ENCODE measurements at regions not wholly inside any gene's neighbourhood (a gene's known extent, or its start where the extent isn't known, plus 50 kb on each side); places are given as distances from the start of the nearest gene placed in this dataset.

DNA sequence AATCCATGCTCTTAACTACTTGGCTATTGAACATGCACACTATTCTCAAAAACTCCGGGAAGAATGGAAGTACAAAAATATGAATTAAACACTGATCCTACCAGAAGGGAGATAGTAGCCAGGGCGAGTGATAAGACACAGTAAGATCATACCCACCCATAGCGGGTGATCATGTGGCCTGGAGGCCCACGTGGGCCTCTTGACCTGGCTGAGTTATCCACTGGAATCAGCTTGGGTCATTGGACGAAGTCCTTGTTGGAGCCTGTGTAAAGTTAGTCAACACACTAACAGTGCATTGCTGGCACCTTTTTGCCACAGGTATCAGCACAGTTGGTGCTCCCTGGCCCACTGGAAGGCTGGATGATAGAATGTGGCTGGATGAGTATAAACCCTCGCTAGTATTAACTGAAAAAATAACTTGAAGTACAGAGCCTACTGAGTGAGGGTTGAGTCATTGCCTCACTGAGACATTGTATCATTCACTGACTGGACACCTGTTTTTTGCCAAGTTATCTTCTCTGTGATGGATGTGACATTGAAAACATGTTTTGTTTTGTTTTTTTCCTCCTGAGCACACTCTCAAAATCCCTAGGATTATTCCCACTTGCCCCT is 149.2 kb upstream of the FUT8 start:
- H3K27ac Mint-ChIP-seq = no peak overlapping the region
- no peak for ATAC-seq

DNA sequence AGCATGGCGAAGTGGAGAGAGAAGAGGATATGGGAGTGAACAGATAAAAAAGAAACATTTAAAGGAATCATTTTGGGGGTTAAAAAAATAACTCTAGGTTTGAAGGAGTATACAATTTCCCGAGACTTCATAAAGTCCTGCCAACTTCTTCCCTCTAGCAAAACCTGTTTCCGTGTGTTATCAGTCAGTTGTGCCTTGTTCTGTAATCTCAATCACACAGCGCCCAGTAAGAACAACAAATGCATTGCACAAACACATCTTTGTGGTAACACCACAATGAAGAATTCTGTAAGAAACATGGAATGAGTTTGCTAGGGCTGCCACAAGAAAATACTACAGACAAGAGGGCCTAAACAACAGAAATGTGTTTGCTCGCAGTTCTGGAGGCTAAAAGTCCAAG is 144.7 kb upstream of the FUT8 start:
- H3K36me3 Mint-ChIP-seq = no peaks in the 10 kb centered on the region
- ATAC-seq (no peak), DNase-seq (ENCODE audit: low spot score in 2 of 2) (no peak)
- H3K27ac Mint-ChIP-seq = no peak overlapping the region
- no peak overlapping the region for H3K4me3 Mint-ChIP-seq
- H3K9me3 Mint-ChIP-seq = no peaks in the 10 kb centered on the region
- no peaks in the 10 kb centered on the region for H3K4me1 Mint-ChIP-seq

More for the DNA sequence above, 149.2 kb upstream of the FUT8 start:
- Mint-ChIP-seq H3K9me3 (no peaks in the 10 kb centered on the region), H3K4me3 (no peak overlapping the region), H3K36me3 (no peaks in the 10 kb centered on the region), H3K4me1 (peaks cover 5% of the 10 kb centered on the region)
- no peak for DNase-seq (ENCODE audit: low spot score in 2 of 2)

DNA sequence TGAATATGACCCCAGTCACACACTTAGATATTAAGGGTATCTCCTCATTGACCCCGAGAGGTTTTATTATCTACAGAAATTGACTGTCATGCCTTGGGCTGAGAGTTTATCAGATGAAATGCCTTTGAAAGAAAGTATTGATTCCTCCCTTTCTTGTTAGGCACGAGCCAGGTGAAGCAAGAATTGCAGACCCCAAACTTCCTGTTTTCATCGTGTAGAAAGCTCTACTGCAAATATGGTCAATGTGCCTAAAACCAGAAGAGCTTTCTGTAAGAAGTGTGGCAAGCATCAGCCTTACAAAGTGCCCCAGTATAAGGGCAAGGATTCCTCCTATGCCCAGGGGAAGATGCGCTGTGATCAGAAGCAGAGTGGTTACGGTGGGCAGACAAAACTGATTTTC is 143.9 kb upstream of the FUT8 start:
- no peaks in the 10 kb centered on the region for H3K4me1 Mint-ChIP-seq
- no peak overlapping the region for H3K4me3 Mint-ChIP-seq
- H3K36me3 Mint-ChIP-seq = no peaks in the 10 kb centered on the region
- no peak overlapping the region for H3K27ac Mint-ChIP-seq
- H3K9me3 Mint-ChIP-seq = no peaks in the 10 kb centered on the region
- ATAC-seq (no peak), DNase-seq (ENCODE audit: low spot score in 2 of 2) (no peak)

DNA sequence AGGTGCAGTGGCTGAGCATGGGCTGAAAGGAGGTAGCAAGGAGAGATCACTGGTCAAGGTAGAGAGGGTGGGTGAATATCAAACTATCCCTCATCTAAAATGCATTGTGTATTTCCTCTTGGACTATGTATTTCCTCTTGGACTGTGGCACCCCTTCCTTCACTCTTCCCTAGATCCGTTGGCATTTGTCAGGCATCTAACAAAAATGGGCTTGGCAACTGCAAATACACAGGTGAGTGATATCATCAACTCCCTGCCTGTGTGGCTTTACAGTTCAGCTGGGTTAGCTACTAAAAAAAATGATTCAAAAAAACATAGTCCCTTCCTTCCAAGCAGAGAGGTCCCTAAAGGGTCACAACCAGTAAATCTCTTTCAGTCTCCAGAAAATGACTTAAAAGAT is 142.8 kb upstream of the FUT8 start:
- Mint-ChIP-seq H3K36me3 (no peaks in the 10 kb centered on the region), H3K9me3 (no peaks in the 10 kb centered on the region)

DNA sequence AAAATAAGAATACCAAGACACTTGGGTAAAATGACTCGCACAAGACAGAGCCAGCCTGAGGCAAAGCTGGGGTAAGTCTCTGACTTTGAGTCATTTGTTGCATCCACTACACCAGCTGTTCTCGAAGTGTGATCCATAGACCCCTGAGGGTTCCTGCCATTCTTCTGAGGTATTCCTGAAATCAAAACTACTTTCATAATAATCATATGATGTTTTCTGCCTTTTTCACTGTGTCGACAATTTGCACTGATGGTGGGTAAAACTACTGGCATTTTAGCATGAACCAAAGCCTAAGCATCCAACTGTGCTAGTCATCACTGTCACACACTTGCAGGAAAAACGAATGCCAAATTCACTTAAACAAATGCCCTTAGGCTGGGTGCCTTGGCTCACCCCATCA is 135.5 kb upstream of the FUT8 start:
- H3K27ac Mint-ChIP-seq = no peak overlapping the region
- peaks cover 5% of the 10 kb centered on the region for H3K4me1 Mint-ChIP-seq
- DNase-seq (ENCODE audit: low spot score in 2 of 2) = no peak
- no peak overlapping the region for H3K4me3 Mint-ChIP-seq
- H3K36me3 Mint-ChIP-seq = no peaks in the 10 kb centered on the region
- ATAC-seq = peak; percentile 89
- H3K9me3 Mint-ChIP-seq = no peaks in the 10 kb centered on the region

More for the DNA sequence above, 142.8 kb upstream of the FUT8 start:
- no peak for DNase-seq (ENCODE audit: low spot score in 2 of 2)
- no peak for ATAC-seq
- Mint-ChIP-seq H3K4me3 (no peak overlapping the region), H3K4me1 (no peaks in the 10 kb centered on the region), H3K27ac (no peak overlapping the region)

DNA sequence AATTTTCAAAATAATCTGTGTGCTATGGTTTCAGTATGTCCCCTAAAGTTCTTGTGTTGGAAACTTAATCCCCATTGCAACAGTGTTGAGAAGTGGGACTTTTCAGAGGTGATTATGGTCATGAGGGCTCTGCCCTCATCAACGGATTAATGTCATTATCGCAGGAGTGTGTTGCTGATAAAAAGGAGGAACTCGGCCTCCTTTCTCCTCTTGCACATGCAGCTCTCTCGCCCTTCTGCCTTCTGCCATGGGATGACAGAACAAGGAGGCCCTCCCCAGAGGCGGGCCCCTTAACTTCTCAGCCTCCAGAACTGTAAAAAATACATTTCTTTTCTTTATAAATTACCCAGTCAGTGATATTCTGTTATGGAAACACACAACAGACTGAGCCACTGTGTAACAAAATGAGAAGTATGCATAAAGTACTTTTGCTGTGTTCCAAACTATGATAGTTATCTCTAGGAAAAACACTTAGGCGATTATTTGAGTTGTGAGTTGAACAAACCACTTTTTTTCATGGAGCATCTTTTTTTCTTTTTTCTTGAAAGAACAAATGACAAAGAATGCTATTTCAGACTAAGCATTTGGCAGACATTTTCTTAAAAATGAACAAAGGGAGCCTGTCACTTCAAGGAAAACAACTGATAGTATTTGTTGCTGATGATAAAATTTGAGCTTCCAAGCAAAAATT is 134.8 kb upstream of the FUT8 start:
- H3K4me1 Mint-ChIP-seq = peaks cover 12% of the 10 kb centered on the region
- no peak overlapping the region for H3K4me3 Mint-ChIP-seq
- no peak overlapping the region for H3K27ac Mint-ChIP-seq
- no peaks in the 10 kb centered on the region for H3K9me3 Mint-ChIP-seq
- ATAC-seq (no peak), DNase-seq (ENCODE audit: low spot score in 2 of 2) (no peak)
- no peaks in the 10 kb centered on the region for H3K36me3 Mint-ChIP-seq

DNA sequence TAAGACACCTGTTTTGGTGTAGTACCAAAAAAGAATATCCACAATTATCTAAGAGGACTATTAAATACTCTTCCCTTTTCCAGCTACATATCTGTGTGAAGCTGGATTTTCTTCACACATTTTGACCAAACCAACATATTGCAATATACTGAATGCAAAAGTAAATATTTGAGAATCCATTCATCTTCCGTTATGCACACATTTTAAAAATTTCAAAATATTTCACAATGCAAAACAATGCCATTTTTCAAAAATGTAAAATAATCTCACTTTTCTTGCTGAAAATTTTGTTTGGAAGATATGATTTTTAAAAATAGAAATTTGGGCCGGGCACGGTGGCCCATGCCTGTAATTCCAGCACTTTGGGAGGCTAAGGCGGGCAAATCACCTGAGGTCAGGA is 133.9 kb upstream of the FUT8 start:
- H3K4me1 Mint-ChIP-seq = peaks cover 21% of the 10 kb centered on the region
- no peak for DNase-seq (ENCODE audit: low spot score in 2 of 2)
- H3K4me3 Mint-ChIP-seq = no peak overlapping the region
- no peak overlapping the region for H3K27ac Mint-ChIP-seq
- ATAC-seq = no peak
- no peaks in the 10 kb centered on the region for H3K36me3 Mint-ChIP-seq
- H3K9me3 Mint-ChIP-seq = no peaks in the 10 kb centered on the region

DNA sequence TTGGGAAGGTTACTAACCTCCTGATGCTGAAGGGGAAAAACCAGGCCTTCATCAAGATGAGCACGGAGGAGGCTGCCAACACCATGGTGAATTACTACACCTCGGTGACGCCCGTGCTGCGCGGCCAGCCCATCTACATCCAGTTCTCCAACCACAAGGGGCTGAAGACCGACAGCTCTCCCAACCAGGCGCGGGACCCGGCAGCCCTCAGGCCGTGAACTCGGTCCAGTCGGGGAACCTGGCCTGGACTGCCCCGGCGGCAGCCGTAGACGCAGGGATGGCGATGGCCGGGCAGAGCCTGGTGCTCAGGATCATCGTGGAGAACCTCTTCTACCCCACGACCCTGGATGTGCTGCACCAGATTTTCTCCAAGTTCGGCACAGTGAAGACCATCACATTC is 133.0 kb upstream of the FUT8 start:
- DNase-seq (ENCODE audit: low spot score in 2 of 2) (no peak), ATAC-seq (no peak)
- no peaks in the 10 kb centered on the region for H3K36me3 Mint-ChIP-seq
- H3K4me3 Mint-ChIP-seq = no peak overlapping the region
- H3K9me3 Mint-ChIP-seq = no peaks in the 10 kb centered on the region
- no peak overlapping the region for H3K27ac Mint-ChIP-seq
- H3K4me1 Mint-ChIP-seq = peaks cover 22% of the 10 kb centered on the region

DNA sequence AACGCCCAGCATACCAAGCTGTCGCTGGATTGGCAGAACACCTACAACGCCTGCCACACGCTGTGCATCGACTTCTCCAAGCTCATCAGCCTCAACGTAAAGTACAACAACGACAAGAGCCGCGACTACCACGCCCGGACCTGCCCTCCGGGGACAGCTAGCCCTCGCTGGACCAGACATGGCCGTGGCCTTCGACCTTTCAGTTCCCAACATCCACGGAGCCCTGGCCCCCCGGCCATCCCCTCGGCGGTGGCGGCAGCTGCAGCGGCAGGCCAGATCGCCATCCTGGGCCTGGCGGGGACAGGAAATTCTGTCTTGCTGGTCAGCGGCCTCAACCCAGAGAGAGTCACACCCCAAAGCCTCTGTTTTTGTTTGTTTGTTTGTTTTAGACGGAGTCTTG is 132.6 kb upstream of the FUT8 start:
- Mint-ChIP-seq H3K4me3 (no peak overlapping the region), H3K9me3 (no peaks in the 10 kb centered on the region), H3K4me1 (peaks cover 22% of the 10 kb centered on the region), H3K27ac (no peak overlapping the region), H3K36me3 (no peaks in the 10 kb centered on the region)
- DNase-seq (ENCODE audit: low spot score in 2 of 2) (no peak), ATAC-seq (no peak)

DNA sequence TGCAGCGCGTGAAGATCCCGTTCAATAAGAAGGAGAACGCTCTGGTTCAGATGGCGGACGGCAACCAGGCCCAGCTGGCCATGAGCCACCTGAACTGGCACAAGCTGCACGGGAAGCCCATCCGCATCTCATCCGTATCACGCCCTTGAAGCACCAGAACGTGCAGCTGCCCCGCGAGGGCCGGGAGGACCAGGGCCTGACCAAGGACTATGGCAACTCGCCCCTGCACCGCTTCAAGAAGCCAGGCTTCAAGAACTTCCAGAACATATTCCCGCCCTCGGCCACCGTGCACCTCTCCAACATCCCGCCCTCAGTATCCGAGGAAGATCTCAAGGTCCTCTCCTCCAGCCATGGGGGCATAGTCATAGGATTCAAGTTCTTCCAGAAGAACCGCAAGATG is 131.9 kb upstream of the FUT8 start:
- Mint-ChIP-seq H3K4me3 (no peak overlapping the region), H3K27ac (no peak overlapping the region), H3K4me1 (peaks cover 22% of the 10 kb centered on the region), H3K36me3 (no peaks in the 10 kb centered on the region), H3K9me3 (no peaks in the 10 kb centered on the region)
- no peak for ATAC-seq
- no peak for DNase-seq (ENCODE audit: low spot score in 2 of 2)

DNA sequence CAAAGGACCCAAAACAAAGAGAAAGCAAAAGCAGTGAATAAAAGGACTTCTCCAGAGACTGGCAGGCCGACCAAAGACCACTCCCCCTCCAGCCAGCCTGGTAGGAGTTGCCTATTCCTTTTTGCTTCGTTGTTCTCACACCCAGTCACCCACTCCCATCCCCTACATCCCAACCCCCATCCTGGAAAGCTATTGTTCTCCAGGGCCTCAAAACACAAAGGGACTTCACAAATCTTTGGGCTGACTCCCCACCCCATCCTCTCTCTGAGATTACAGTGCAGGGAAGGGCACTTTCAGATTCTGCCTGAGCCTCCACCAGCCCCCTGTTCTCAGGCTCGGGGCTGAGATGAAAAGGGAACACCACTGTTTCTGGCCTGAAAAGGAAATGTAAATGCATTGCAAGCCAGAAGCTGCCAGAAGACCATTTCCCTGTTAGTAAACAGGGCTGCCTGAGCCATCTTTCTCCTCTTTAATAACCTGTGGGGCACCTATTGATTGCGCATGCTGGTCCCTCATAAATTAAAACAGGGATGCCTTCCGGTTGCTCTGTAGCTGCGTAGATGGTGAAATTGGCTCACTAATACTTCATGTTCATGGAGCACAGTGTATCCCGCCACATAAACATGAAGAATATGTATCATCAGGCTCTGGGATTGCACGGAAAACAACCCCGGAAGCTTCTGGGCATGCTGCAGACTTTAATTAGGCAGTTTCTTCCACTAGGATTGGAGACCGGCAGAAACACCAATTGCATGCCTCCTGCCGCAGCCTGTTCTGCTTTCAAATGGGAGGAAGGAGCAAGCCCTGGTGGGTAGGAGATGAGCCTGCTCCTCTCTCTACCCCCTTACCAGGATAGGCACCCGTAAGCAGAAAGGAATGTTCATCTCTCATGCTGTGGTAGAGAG is 130.3 kb upstream of the FUT8 start:
- Mint-ChIP-seq H3K4me1 (peaks cover 27% of the 10 kb centered on the region), H3K36me3 (no peaks in the 10 kb centered on the region), H3K9me3 (no peaks in the 10 kb centered on the region), H3K4me3 (peak overlapping the region; percentile 64), H3K27ac (peak overlapping the region; percentile 93)
- peak in 1 of 2 donors; percentile 54 for DNase-seq (ENCODE audit: low spot score in 2 of 2)
- peak; percentile 31 for ATAC-seq

DNA sequence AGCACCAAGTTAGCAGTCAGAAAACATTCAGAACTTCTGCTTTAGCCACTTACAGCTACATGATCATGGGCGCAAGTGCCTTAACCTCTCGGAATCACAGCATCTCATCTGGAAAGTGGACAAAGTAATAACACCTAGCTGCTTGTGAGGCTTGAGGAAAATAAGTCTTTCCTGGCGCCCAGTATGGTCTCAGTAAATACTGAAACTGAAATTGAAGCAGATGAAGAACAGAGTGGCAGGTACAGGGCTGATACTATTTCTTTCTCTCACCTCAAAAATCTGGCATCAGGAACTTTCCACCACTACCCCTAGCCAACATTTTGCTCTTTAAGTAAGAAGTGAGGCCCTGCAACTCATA is 129.7 kb upstream of the FUT8 start:
- H3K4me1 Mint-ChIP-seq = peaks cover 34% of the 10 kb centered on the region
- no peaks in the 10 kb centered on the region for H3K36me3 Mint-ChIP-seq
- ATAC-seq (no peak), DNase-seq (ENCODE audit: low spot score in 2 of 2) (no peak)
- H3K27ac Mint-ChIP-seq = peak overlapping the region; percentile 93
- H3K4me3 Mint-ChIP-seq = peak overlapping the region; percentile 64
- no peaks in the 10 kb centered on the region for H3K9me3 Mint-ChIP-seq

DNA sequence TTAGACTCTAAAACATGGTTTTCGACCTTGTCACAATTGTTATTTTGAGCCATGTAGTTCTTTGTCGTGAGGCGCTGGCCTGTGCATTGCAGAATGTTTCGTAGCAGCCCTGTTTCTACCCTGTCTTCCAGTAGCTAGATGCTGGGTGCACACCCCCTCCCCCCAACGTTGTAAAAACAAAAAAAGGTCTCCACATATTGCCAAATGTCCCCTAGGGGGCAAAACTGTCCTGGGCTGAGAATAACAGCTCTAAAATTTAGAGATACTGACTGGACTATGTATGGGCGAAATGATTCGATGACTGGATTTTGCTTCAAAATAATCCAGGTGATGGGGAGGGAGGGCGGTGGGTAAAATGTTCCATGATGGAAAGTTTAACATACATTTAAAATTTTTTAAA is 126.1 kb upstream of the FUT8 start:
- Mint-ChIP-seq H3K36me3 (no peaks in the 10 kb centered on the region), H3K9me3 (no peaks in the 10 kb centered on the region), H3K27ac (no peak overlapping the region)

DNA sequence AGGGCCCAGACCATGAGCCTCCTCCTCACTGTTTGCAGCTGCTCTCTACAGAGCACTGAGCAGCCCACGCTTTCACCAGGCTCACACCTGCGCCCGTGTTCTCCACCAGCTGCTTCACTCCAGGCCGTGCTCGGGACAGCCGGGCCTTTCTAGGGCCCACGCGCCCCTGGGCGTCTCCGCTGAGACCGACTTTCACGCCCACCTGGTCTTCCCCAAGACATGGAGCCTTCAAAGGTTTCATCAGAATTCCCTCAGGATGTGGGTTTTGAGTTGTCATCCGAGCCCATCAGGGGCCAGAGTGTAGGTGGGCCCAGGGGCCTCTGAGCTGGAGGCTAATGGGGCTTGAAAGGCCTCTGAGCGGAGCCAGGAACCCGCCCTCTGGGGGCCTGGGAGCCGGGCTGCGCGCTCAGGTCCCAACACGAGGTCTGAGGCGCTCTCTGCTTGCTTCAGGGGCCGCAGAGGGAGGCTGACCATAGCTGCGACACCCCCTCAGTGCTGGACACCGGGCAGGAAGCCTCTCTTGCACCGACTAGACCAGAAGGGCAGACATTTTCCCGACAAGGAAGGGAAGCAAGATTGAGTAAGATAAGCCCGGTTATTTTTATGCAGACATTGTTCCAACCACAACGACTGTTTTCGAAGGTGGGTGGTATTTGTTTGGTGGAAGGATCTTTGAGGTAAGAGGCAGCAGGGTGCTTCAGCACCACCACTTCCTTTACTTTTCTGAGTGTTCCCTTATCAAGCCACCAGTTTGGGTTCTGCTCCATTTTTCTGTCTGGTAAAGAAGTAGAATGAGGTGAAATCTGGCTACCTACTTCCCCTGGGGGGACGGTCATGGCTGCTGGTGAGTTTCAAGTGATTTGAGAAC is 125.0 kb upstream of the FUT8 start:
- H3K27ac Mint-ChIP-seq = peak overlapping the region; percentile 94
- H3K36me3 Mint-ChIP-seq = no peaks in the 10 kb centered on the region
- H3K4me3 Mint-ChIP-seq = peak overlapping the region; percentile 73
- ATAC-seq = peak; percentile 87
- peak; percentile 39 to 84 for DNase-seq (ENCODE audit: low spot score in 2 of 2)
- no peaks in the 10 kb centered on the region for H3K9me3 Mint-ChIP-seq
- H3K4me1 Mint-ChIP-seq = peaks cover 63% of the 10 kb centered on the region

More for the DNA sequence above, 126.1 kb upstream of the FUT8 start:
- ATAC-seq (no peak), DNase-seq (ENCODE audit: low spot score in 2 of 2) (peak in 1 of 2 donors; percentile 59)
- Mint-ChIP-seq H3K4me3 (no peak overlapping the region), H3K4me1 (peaks cover 65% of the 10 kb centered on the region)

DNA sequence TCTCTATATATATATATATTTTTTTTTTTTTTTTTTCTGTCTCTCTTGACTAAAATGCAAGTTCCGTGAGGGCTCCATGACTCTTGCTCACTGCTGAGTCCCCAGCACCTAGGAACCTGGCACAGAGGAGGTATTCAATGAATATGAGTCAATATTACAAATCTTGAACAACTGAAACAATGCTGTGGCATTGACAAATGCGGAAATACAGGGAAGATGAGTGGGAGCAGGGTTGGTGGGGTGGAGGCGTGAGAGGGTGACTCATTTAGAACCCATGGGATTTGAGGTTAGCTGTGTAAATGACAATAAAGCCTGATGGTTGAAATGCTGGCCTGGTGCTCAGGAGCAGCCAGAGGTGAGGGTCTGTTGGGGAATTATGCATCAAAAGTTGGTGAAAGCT is 121.7 kb upstream of the FUT8 start:
- Mint-ChIP-seq H3K36me3 (no peaks in the 10 kb centered on the region), H3K9me3 (no peaks in the 10 kb centered on the region), H3K4me3 (peak overlapping the region; percentile 16), H3K4me1 (peaks cover 51% of the 10 kb centered on the region), H3K27ac (peak overlapping the region; percentile 23)
- ATAC-seq (peak; percentile 65), DNase-seq (ENCODE audit: low spot score in 2 of 2) (peak in 1 of 2 donors; percentile 68)

Measured in stimulated activated effector memory CD8-positive, alpha-beta T cell treated with anti-CD3 and anti-CD28 coated beads, Interleukin-12 subunit alpha, Interleukin-12 subunit beta, amount 100 ng/mL, for 72 hours (primary cell).